ENCODE measurements at regions not wholly inside any gene's neighbourhood (a gene's known extent, or its start where the extent isn't known, plus 50 kb on each side); places are given as distances from the start of the nearest gene placed in this dataset.

- no peak for DNase-seq (ENCODE audit: low spot score)
- TF ChIP-seq CTCF (IDR thresholded peaks at IDR 0.05; ENCODE audit: extremely low read depth, insufficient read depth, missing control alignments), result no peak
- in situ Hi-C loops (cut with MboI; ENCODE audit: low pct_unique_long_range_greater_than_20kb, low sequenced_read_pairs, unreplicated experiment), result no loop called here
These were observed 118.7 kb downstream of the BEGAIN start for GRCh38 chr14:100468557-100468956.

- no peak for TF ChIP-seq CTCF (IDR thresholded peaks at IDR 0.05; ENCODE audit: extremely low read depth, insufficient read depth, missing control alignments)
- in situ Hi-C loops (cut with MboI; ENCODE audit: low pct_unique_long_range_greater_than_20kb, low sequenced_read_pairs, unreplicated experiment), result no loop called here
- no peak for DNase-seq (ENCODE audit: low spot score)
These were observed 117.3 kb downstream of the BEGAIN start for GRCh38 chr14:100469632-100470522.

GRCh38 chr14:100470523-100470897 is 116.7 kb downstream of the BEGAIN start:
- in situ Hi-C loops (cut with MboI; ENCODE audit: low pct_unique_long_range_greater_than_20kb, low sequenced_read_pairs, unreplicated experiment), result no loop called here
- no peak for TF ChIP-seq CTCF (IDR thresholded peaks at IDR 0.05; ENCODE audit: extremely low read depth, insufficient read depth, missing control alignments)
- no peak for DNase-seq (ENCODE audit: low spot score)

- in situ Hi-C loops (cut with MboI; ENCODE audit: low pct_unique_long_range_greater_than_20kb, low sequenced_read_pairs, unreplicated experiment), result no loop called here
- no peak for DNase-seq (ENCODE audit: low spot score)
- no peak for TF ChIP-seq CTCF (IDR thresholded peaks at IDR 0.05; ENCODE audit: extremely low read depth, insufficient read depth, missing control alignments)
These were observed 115.7 kb downstream of the BEGAIN start for GRCh38 chr14:100471441-100472093.

- TF ChIP-seq CTCF (IDR thresholded peaks at IDR 0.05; ENCODE audit: extremely low read depth, insufficient read depth, missing control alignments), result no peak
- in situ Hi-C loops (cut with MboI; ENCODE audit: low pct_unique_long_range_greater_than_20kb, low sequenced_read_pairs, unreplicated experiment), result no loop called here
- no peak for DNase-seq (ENCODE audit: low spot score)
These were observed 115.1 kb downstream of the BEGAIN start for GRCh38 chr14:100472094-100472455.

- DNase-seq (ENCODE audit: low spot score), result no peak
- TF ChIP-seq CTCF (IDR thresholded peaks at IDR 0.05; ENCODE audit: extremely low read depth, insufficient read depth, missing control alignments), result no peak
- in situ Hi-C loops (cut with MboI; ENCODE audit: low pct_unique_long_range_greater_than_20kb, low sequenced_read_pairs, unreplicated experiment), result no loop called here
These were observed 114.7 kb downstream of the BEGAIN start for GRCh38 chr14:100472491-100472890.
